ENCODE measurements at regions not wholly inside any gene's neighbourhood (a gene's known extent, or its start where the extent isn't known, plus 50 kb on each side); places are given as distances from the start of the nearest gene placed in this dataset.

- TF ChIP-seq NFYB (IDR thresholded peaks at IDR 0.05; ENCODE audit: insufficient read depth, low read depth, low read length) = no peak
Observed at GRCh38 chr10:29946953-29947700, 112.3 kb downstream of the JCAD start (continued).

- in situ Hi-C loops (cut with MboI) = no loop called here
- BruUV-seq (replicated peaks) = no TSS peak
Observed at GRCh38 chr10:29946614-29946952, 112.8 kb downstream of the JCAD start.

More at GRCh38 chr10:29946614-29946952, 112.8 kb downstream of the JCAD start:
- Histone ChIP-seq H3K9me3 (replicated peaks; ENCODE audit: control insufficient read depth, insufficient read depth, low read length) (no peaks in the 10 kb centered on the region), H3K27ac (ENCODE audit: control insufficient read depth, insufficient read depth) (no peak overlapping the region), H3K4me2 (ENCODE audit: control insufficient read depth, insufficient read depth) (no peak overlapping the region), H2AFZ (ENCODE audit: control insufficient read depth, low read depth, low read length) (no peak overlapping the region), H3K4me1 (ENCODE audit: control insufficient read depth, insufficient read depth, low read length) (no peaks in the 10 kb centered on the region), H4K20me1 (ENCODE audit: control insufficient read depth, insufficient read depth) (no peaks in the 10 kb centered on the region), H3K4me3 (no peak overlapping the region), H3K79me2 (ENCODE audit: control insufficient read depth, insufficient read depth, low read length) (no peaks in the 10 kb centered on the region), H3K36me3 (ENCODE audit: control insufficient read depth in 2 of 2, insufficient read depth in 2 of 2, low read length in 1 of 2) (no peaks in the 10 kb centered on the region), H3K9ac (ENCODE audit: control insufficient read depth, insufficient read depth, low read length) (no peak overlapping the region), H3K27me3 (replicated peaks in 1 of 2; ENCODE audit: control insufficient read depth in 2 of 2, insufficient read depth in 2 of 2, low read length in 1 of 2) (no peaks in the 10 kb centered on the region)
- no peak for ATAC-seq
- CTCF ChIA-PET = interaction anchor here (0.6 kb wide), 1 partner anchor 286 kb away, joined by 3 read pairs; no protein-coding TSS in a partner anchor
- RAD21 ChIA-PET (ENCODE audit: unreplicated experiment) = no interaction called here
- WGBS (ENCODE audit: insufficient coverage, insufficient replicate concordance, low lambda C conversion rate, missing lambda C conversion rate) = 2% methylated on average over 3 of the region's 3 CpGs
- no peak for TF ChIP-seq NR2C2 (IDR thresholded peaks at IDR 0.05; ENCODE audit: borderline replicate concordance, control insufficient read depth, insufficient read length, low read depth)
- TF ChIP-seq IRF4 (IDR thresholded peaks at IDR 0.05; ENCODE audit: low read depth, low read length) = no peak
- TF ChIP-seq CHD2 (IDR thresholded peaks at IDR 0.05; ENCODE audit: borderline replicate concordance, low read depth, low read length) = no peak
- TF ChIP-seq EP300 (IDR thresholded peaks at IDR 0.05; ENCODE audit: borderline replicate concordance in 1 of 2, control insufficient read depth in 1 of 2, low read depth in 2 of 2, low read length in 2 of 2) = no peak
- TF ChIP-seq EED (IDR thresholded peaks at IDR 0.05; ENCODE audit: low read depth) = no peak
- TF ChIP-seq ZNF274 (IDR thresholded peaks at IDR 0.05; ENCODE audit: insufficient read depth, insufficient read length) = no peak
- no peak for TF ChIP-seq PBX3 (IDR thresholded peaks at IDR 0.05; ENCODE audit: insufficient replicate concordance, low read depth, low read length)
- TF ChIP-seq BACH1 (IDR thresholded peaks at IDR 0.05; ENCODE audit: borderline replicate concordance) = no peak
- TF ChIP-seq PKNOX1 (IDR thresholded peaks at IDR 0.05) = no peak
- no peak for TF ChIP-seq SPI1 (IDR thresholded peaks at IDR 0.05; ENCODE audit: borderline replicate concordance, insufficient read depth, low read depth, low read length)
- TF ChIP-seq JUND (IDR thresholded peaks at IDR 0.05; ENCODE audit: low read depth, low read length) = no peak
- no peak for TF ChIP-seq ESRRA (IDR thresholded peaks at IDR 0.05; ENCODE audit: low read length)
- TF ChIP-seq GABPA (IDR thresholded peaks at IDR 0.05; ENCODE audit: low read depth) = no peak
- no peak for TF ChIP-seq IKZF1 (conservative IDR thresholded peaks at IDR 0.05)
- FAIRE-seq = no peak
- POLR2A ChIA-PET = no interaction called here
- no peak for DNase-seq (ENCODE audit: low read depth, low spot score)
- SMC1A ChIA-PET (ENCODE audit: uncharacterized antibody, unreplicated experiment) = no interaction called here
- intact Hi-C loops (cut with micrococcal nuclease; ENCODE audit: unreplicated experiment) = no loop called here
